Astrocyte (in vitro differentiated cells and primary cell): ENCODE measurements at regions not wholly inside any gene's neighbourhood (a gene's known extent, or its start where the extent isn't known, plus 50 kb on each side); places are given as distances from the start of the nearest gene placed in this dataset.
"Not testable (repeated sequence)": the region's sequence is repeated elsewhere in the genome, so short reads cannot be mapped to it uniquely, and the experiment has no call there.

Source experiments
- DNase-seq: peaks from one replicate; pipeline ENCODE4 v3.0.0-alpha.2; 2010; ENCODE audit warnings: low read depth
- FAIRE-seq: peaks from 2 replicates; lab custom pipeline; 2011; peaks lifted over from hg19 to GRCh38; lab: Jason Lieb, UNC
- H2AFZ ChIP-seq: 2 replicates; pipeline ENCODE4 v1.6.0; 2012; ENCODE audit warnings: low read depth, low read length, inconsistent platforms
- H3K27ac ChIP-seq: 2 replicates; pipeline ENCODE4 v1.5.1; 2011; ENCODE audit warnings: low read depth, low read length, inconsistent platforms
- H3K27me3 ChIP-seq: 2 replicates; pipeline ENCODE4 v1.6.0; 2011; ENCODE audit warnings: low read length, inconsistent platforms; ENCODE audit not compliant: insufficient read depth
- H3K36me3 ChIP-seq: 2 replicates; pipeline ENCODE4 v1.5.1; 2011; ENCODE audit warnings: low read length, inconsistent platforms; ENCODE audit not compliant: insufficient read depth
- H3K4me1 ChIP-seq: 2 replicates; pipeline ENCODE4 v1.5.1; 2011; ENCODE audit warnings: low read length, inconsistent platforms; ENCODE audit not compliant: insufficient read depth
- H3K4me2 ChIP-seq: 2 replicates; pipeline ENCODE4 v1.6.0; 2012; ENCODE audit warnings: low read length, inconsistent platforms
- H3K4me3 ChIP-seq: 2 replicates; pipeline ENCODE4 v1.5.1; 2011; ENCODE audit warnings: low read depth, mild to moderate bottlenecking, low read length, inconsistent platforms; ENCODE audit not compliant: insufficient read depth
- H3K79me2 ChIP-seq: 2 replicates; pipeline ENCODE4 v1.6.0; 2012; ENCODE audit warnings: mild to moderate bottlenecking, low read length, inconsistent platforms; ENCODE audit not compliant: insufficient read depth
- H3K9ac ChIP-seq: 2 replicates; pipeline ENCODE4 v1.6.0; 2012; ENCODE audit warnings: mild to moderate bottlenecking, low read length, inconsistent platforms
- H3K9me3 ChIP-seq: 2 replicates; pipeline ENCODE4 v1.5.1; 2012; ENCODE audit warnings: low read depth, mild to moderate bottlenecking, low read length, inconsistent platforms; ENCODE audit not compliant: insufficient read depth
- H4K20me1 ChIP-seq: 2 replicates; pipeline ENCODE4 v1.6.0; 2012; ENCODE audit warnings: low read length, inconsistent platforms; ENCODE audit not compliant: insufficient read depth
- H3K27ac Mint-ChIP-seq: one replicate; pipeline ENCODE4 v1.8.0; 2021; ENCODE audit warnings: mild to moderate bottlenecking, mixed read lengths; ENCODE audit not compliant: unreplicated experiment
- H3K27me3 Mint-ChIP-seq: one replicate; pipeline ENCODE4 v1.8.0; 2021; ENCODE audit warnings: low read depth, mixed read lengths; ENCODE audit not compliant: unreplicated experiment
- H3K36me3 Mint-ChIP-seq: one replicate; pipeline ENCODE4 v1.8.0; 2021; ENCODE audit warnings: low read depth, mixed read lengths; ENCODE audit not compliant: unreplicated experiment
- H3K4me1 Mint-ChIP-seq: one replicate; pipeline ENCODE4 v1.8.0; 2021; ENCODE audit warnings: low read depth, mixed read lengths; ENCODE audit not compliant: unreplicated experiment
- H3K4me3 Mint-ChIP-seq: one replicate; pipeline ENCODE4 v1.8.0; 2021; ENCODE audit warnings: mild to moderate bottlenecking, moderate library complexity, mixed read lengths; ENCODE audit not compliant: unreplicated experiment
- H3K9me3 Mint-ChIP-seq: one replicate; pipeline ENCODE4 v1.8.0; 2021; ENCODE audit warnings: mild to moderate bottlenecking, mixed read lengths; ENCODE audit not compliant: unreplicated experiment
- EZH2 ChIP-seq: IDR thresholded peaks from 2 replicates; pipeline ENCODE4 v1.6.1; 2012; ENCODE audit warnings: mild to moderate bottlenecking, low read length, inconsistent platforms; ENCODE audit not compliant: insufficient read depth
- TF ChIP-seq, protein P1 (sequence below): IDR thresholded peaks from 2 replicates; pipeline ENCODE4 v1.5.1; 2011; ENCODE audit warnings: low read depth, mild to moderate bottlenecking, inconsistent platforms, low read length, moderate library complexity; ENCODE audit not compliant: insufficient read depth

DNA sequence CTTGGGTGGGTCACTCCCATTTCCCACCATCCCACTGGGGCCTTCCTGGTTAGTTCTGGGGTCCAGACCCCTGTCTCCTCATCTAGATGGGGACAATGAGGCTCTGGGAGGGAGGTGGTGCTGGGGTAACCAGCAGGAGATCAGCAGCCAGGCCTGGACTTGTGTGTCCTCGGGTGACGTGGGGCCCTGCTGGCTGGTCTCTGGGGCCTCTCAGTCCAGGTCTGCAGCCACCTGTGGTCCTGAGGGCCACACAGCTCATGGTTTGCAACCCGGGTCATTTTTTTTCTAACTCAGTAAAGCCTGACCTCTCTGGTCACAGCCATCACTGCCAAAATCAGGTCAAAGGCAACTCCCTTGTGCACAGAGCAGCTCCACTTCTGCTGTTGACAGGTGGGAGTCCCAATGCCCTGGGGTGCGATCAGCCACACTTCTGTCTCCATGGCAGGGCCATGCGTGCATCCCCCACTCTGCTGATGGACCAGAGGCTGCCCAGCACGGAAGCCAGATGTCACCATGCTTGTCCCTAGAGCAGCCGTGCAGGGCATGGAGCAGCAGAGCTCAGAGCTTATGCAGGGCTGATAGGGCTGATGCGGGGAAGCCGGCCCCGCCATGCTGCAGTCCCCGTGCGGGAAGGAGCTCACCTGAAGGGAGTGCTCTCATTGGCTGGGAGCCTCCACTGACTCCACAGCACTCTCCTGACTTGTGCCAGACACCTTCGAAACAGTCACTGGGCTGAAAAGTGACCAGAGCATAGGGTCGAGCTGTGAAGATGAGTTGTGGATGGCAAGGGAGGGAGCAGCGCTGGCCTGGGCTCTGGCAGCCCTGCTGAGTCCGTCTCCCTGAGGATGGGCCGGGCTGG lies 250.9 kb downstream of the ADGRD1 start:
- no peak overlapping the region for H3K27ac ChIP-seq
- no peaks in the 10 kb centered on the region for H4K20me1 ChIP-seq
- H3K9ac ChIP-seq, result no peak overlapping the region
- TF ChIP-seq EZH2, result no peak
- TF ChIP-seq, protein P1, sequence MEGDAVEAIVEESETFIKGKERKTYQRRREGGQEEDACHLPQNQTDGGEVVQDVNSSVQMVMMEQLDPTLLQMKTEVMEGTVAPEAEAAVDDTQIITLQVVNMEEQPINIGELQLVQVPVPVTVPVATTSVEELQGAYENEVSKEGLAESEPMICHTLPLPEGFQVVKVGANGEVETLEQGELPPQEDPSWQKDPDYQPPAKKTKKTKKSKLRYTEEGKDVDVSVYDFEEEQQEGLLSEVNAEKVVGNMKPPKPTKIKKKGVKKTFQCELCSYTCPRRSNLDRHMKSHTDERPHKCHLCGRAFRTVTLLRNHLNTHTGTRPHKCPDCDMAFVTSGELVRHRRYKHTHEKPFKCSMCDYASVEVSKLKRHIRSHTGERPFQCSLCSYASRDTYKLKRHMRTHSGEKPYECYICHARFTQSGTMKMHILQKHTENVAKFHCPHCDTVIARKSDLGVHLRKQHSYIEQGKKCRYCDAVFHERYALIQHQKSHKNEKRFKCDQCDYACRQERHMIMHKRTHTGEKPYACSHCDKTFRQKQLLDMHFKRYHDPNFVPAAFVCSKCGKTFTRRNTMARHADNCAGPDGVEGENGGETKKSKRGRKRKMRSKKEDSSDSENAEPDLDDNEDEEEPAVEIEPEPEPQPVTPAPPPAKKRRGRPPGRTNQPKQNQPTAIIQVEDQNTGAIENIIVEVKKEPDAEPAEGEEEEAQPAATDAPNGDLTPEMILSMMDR, result no peak
- no peaks in the 10 kb centered on the region for H3K27me3 ChIP-seq
- H3K9me3 Mint-ChIP-seq, result peaks cover 7% of the 10 kb centered on the region
- H3K4me3 Mint-ChIP-seq, result no peak overlapping the region
- no peaks in the 10 kb centered on the region for H3K4me1 ChIP-seq
- no peak overlapping the region for H3K4me2 ChIP-seq
- H3K4me3 ChIP-seq, result no peak overlapping the region
- no peaks in the 10 kb centered on the region for H3K79me2 ChIP-seq
- no peaks in the 10 kb centered on the region for H3K36me3 ChIP-seq
- DNase-seq (no peak), FAIRE-seq (no peak)
- no peak overlapping the region for H2AFZ ChIP-seq
- H3K27ac Mint-ChIP-seq, result no peak overlapping the region
- no peaks in the 10 kb centered on the region for H3K4me1 Mint-ChIP-seq
- no peaks in the 10 kb centered on the region for H3K9me3 ChIP-seq
- peaks cover 15% of the 10 kb centered on the region for H3K27me3 Mint-ChIP-seq
- H3K36me3 Mint-ChIP-seq, result no peaks in the 10 kb centered on the region

DNA sequence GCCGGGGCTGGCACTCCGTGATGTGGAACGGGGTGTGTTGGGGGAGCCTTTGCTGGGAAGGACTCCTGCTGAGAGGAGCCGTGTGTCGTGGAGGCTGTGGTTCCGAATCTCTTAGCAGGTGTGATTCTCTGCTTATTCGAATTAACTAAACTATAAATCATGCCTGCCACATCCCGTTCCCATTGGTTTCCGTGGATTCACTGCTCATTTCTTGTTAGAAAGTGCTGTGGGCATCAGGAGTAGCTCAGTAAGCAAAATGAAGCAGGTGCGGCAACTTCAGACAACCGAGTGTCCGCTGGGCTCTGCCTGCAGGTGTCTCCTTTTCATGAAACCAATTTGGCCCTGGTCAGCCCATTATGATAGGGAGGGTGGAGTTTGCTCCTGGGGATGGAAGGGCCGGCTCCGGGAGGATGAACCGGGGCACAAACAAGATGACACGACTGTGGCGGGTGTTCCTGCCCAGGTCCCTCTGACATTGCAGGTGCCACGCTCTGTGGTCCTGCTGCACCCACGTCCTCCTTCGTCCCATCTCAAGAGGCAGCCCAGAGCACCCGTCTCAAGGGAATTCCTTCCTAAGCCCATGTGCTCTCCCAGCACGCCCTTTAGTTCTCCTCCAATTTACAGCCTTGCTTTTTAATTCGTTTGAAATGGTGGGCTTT lies 251.7 kb downstream of the ADGRD1 start:
- H3K27ac ChIP-seq, H3K36me3 ChIP-seq, H3K27me3 ChIP-seq, H3K36me3 Mint-ChIP-seq, DNase-seq, H3K4me1 ChIP-seq, H3K9ac ChIP-seq, H3K4me3 Mint-ChIP-seq, H3K4me3 ChIP-seq, H3K9me3 ChIP-seq, H3K4me2 ChIP-seq, H3K27ac Mint-ChIP-seq, H3K4me1 Mint-ChIP-seq, H3K79me2 ChIP-seq, FAIRE-seq, H2AFZ ChIP-seq, H4K20me1 ChIP-seq: not testable (repeated sequence)
- H3K9me3 Mint-ChIP-seq, result peaks cover 10% of the 10 kb centered on the region
- H3K27me3 Mint-ChIP-seq, result peaks cover 14% of the 10 kb centered on the region

DNA sequence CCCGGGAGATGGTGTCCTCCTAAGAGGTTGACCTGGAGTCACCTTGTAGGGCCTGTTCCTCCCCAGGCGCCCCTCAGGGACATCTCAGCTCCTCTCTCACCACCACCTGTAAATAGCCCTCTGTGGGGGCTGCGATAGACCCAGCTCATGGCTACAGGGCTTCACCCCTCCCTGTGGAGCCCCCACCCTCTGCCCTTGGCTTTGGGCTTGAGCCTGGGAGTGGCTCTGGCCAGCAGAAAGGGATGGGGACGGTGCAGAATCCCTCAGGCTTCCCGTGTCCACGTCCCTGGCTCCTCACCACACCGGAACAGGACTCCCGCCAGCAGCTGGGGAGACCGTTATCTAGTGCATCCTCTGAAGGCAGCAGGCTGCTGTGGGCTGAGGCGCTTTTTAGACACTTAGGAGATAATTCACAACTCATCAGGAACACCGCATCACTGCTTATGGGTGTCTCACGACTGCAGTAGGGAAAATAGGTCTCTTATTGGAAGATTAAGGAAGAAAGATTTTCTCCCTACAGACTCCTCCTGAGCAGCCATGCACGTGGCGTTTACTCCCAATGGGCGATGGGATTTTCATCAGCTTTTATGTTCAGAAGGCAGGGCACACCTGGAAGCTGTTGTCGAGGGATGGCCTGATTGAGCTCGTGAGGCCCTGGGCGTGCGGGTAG lies 253.1 kb downstream of the ADGRD1 start:
- not testable (repeated sequence) for H3K36me3 ChIP-seq, H3K27ac Mint-ChIP-seq, H3K36me3 Mint-ChIP-seq, H3K27ac ChIP-seq, H3K9ac ChIP-seq, H3K79me2 ChIP-seq, H3K4me1 ChIP-seq, FAIRE-seq, H3K4me3 Mint-ChIP-seq, DNase-seq, H4K20me1 ChIP-seq, H3K4me3 ChIP-seq, H2AFZ ChIP-seq, H3K27me3 ChIP-seq, H3K9me3 ChIP-seq, H3K4me2 ChIP-seq, H3K4me1 Mint-ChIP-seq
- Mint-ChIP-seq H3K27me3 (peaks cover 14% of the 10 kb centered on the region), H3K9me3 (peaks cover 12% of the 10 kb centered on the region)

DNA sequence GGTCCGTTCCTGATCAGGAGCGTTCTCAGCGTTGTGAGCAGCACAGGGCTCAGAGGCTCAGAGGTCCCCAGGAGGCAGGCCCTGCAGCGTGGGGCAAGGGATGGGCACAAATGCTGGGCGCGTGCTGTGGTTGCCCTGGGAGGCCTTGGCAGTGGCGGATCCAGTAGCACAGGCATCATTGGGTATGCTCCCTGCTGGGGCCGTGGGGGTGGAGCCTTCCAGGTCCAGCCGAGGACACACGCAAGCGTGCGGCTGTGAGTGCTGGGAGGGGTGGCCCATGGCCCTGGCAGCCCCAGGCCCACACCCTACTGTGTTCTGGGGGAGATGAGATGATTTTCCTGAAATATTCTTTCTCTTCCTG lies 253.6 kb downstream of the ADGRD1 start:
- not testable (repeated sequence) for H3K27ac ChIP-seq, H3K36me3 Mint-ChIP-seq, H3K79me2 ChIP-seq, H3K9ac ChIP-seq, H3K4me1 Mint-ChIP-seq, H3K27me3 ChIP-seq, H3K4me1 ChIP-seq, H4K20me1 ChIP-seq, FAIRE-seq, H3K4me3 Mint-ChIP-seq, H3K4me3 ChIP-seq, H2AFZ ChIP-seq, H3K27ac Mint-ChIP-seq, H3K4me2 ChIP-seq, H3K36me3 ChIP-seq, H3K9me3 ChIP-seq, DNase-seq
- peaks cover 14% of the 10 kb centered on the region for H3K27me3 Mint-ChIP-seq
- H3K9me3 Mint-ChIP-seq, result peaks cover 12% of the 10 kb centered on the region

DNA sequence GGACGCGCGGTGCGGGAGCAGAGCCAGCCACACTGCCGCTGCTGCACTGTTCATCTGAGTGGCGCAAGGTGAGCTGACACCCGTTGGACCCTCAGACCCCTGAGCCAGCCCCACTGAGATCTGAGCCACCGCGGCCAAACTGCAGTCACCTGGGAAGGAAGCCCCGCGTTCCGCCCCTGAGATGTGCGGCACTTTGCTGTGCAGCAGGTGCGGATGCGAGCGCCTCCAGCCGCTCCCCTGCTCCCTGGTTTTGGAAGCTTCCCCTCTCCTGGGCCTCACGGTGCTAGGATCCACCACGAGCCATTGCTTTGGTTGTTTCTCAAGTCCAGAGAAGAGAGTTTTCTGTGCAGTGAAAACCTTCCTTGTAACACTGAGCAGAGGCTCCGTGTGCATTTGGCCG lies 254.1 kb downstream of the ADGRD1 start:
- not testable (repeated sequence) for H3K9ac ChIP-seq, H3K27me3 ChIP-seq, H3K36me3 Mint-ChIP-seq, H2AFZ ChIP-seq, H3K4me3 ChIP-seq, H4K20me1 ChIP-seq, H3K4me3 Mint-ChIP-seq, H3K79me2 ChIP-seq, H3K9me3 ChIP-seq, H3K27ac Mint-ChIP-seq, DNase-seq, H3K4me1 ChIP-seq, H3K4me2 ChIP-seq, H3K4me1 Mint-ChIP-seq, FAIRE-seq, H3K36me3 ChIP-seq, H3K27ac ChIP-seq
- Mint-ChIP-seq H3K27me3 (peaks cover 13% of the 10 kb centered on the region), H3K9me3 (peaks cover 12% of the 10 kb centered on the region)
